ENCODE measurements at regions not wholly inside any gene's neighbourhood (a gene's known extent, or its start where the extent isn't known, plus 50 kb on each side); places are given as distances from the start of the nearest gene placed in this dataset.

DNA sequence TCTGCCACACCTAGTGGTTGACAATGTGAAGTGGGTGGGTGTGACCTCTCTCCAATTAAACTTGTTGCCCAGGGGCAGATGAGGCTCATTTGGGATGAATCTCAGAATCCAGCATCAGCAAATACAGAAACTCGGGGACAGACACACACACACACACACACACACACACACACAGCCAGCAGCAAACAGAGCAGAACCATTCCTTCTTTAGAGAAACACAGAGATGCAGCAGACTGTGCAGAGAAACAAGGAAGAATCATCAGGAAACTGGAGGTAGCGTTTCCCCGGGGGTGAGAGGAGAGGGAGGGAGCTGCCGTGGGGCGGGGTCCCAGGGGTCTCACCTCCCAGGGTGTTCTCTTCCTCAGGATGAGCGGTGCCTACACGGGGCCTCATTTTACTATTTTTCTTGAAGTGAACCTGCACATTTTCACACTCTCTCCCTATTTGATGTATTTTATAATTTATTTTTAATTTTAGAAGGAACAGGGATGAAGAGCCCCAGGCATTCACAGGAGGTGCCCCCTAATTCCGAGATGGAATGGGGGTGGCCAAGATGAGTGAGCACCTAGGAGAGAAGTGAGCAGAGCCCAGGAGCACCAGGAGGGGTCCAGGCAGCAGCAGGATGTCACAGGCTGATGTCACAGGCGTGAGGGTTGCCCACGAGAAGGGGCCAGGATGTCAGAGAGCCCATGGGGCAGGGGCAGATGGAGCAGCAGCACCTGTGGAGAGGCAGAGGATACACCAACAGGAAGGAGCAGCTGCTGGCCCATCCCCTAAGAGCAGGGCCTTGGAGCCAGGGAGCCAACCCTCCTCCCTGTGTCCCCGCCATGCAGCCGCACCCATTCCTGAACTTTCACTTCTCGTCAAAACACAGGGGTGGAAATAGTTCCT lies 85.3 kb upstream of the PPP2R2D start:
- TF ChIP-seq, protein P1, sequence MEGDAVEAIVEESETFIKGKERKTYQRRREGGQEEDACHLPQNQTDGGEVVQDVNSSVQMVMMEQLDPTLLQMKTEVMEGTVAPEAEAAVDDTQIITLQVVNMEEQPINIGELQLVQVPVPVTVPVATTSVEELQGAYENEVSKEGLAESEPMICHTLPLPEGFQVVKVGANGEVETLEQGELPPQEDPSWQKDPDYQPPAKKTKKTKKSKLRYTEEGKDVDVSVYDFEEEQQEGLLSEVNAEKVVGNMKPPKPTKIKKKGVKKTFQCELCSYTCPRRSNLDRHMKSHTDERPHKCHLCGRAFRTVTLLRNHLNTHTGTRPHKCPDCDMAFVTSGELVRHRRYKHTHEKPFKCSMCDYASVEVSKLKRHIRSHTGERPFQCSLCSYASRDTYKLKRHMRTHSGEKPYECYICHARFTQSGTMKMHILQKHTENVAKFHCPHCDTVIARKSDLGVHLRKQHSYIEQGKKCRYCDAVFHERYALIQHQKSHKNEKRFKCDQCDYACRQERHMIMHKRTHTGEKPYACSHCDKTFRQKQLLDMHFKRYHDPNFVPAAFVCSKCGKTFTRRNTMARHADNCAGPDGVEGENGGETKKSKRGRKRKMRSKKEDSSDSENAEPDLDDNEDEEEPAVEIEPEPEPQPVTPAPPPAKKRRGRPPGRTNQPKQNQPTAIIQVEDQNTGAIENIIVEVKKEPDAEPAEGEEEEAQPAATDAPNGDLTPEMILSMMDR (IDR thresholded peaks at IDR 0.05) = no peak
- TF ChIP-seq POLR2A (IDR thresholded peaks at IDR 0.05) = no peak
